ENCODE measurements at regions not wholly inside any gene's neighbourhood (a gene's known extent, or its start where the extent isn't known, plus 50 kb on each side); places are given as distances from the start of the nearest gene placed in this dataset.
"Not testable (repeated sequence)": the region's sequence is repeated elsewhere in the genome, so short reads cannot be mapped to it uniquely, and the experiment has no call there.

GRCh38 chrX:140163371-140164159, 198.2 kb upstream of the CXorf66 start:
- no peak for DNase-seq

DNA sequence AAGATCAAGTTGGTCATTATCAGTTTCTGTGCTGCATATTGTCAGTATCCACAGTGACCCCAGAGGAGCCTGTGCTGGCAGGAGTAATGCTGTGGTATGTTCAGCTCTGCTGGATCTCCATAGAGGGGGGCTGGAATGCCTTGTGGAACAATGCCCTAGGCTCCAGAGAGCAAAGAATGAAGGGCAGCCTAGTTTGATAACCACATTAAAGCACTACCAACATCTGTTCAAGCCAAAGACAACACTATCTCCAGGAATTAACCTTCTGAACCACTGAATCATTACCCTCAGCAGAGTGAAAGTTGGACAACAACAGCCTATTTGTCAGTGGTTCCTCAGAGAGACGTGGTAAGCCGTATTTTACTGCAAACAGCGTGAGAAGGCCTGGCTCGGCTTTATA, 192.3 kb upstream of the CXorf66 start:
- DNase-seq: no peak

DNA sequence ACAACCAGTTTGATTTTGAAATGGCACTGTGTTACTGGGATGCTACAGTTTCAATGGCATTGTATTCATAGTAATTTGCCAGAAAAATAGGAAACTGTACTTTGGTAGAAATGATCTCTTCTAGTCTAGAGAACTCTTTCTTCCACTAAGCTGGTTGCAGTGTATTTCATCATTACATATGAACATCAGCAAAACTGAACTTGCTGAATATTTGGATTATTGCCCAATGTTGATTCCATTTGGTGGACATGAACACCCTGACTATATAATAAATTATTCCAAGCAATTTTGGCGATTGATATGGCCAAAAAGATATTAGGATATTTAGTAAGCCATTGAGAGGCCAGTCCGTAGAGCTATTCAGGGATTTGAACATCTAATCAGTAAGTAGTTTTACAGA, 191.8 kb upstream of the CXorf66 start:
- DNase-seq: no peak

DNA sequence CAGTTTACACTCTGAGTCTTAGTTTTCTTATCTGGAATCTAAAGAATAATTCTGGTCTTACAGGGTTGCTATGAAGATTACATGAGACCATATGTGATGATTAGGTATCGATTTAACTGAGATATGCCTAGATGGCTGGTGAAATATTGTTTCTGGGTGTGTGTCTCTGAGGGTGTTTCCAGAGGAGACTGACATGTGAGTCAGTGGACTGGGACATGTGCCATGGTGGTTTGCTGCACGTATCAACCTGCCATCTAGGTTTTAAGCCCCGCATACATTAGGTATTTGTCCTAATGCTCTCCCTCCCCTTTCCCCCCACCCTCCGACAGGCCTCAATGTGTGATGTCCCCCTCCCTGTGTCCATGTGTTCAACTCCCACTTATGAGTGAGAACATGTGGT, 186.0 kb upstream of the CXorf66 start:
- no peak for DNase-seq

DNA sequence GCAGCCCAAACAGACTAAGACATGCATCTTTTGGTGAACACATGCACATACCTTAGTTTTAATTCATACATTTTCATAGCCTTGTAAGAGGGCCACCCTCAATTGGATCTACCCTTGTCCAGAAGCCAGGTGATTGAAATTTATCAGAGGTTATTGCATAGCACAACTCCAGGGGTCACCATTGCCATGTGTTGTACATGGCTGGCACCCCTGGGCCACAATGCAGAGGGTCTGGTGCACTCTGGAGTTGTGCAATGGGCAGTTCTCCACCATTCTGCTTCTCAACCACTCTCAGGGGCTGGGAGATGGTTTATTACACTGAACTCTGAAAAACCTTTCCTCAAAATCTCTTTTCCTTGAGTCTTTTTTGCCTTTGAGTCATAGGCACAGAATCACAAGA, 184.4 kb upstream of the CXorf66 start:
- DNase-seq: no peak

DNA sequence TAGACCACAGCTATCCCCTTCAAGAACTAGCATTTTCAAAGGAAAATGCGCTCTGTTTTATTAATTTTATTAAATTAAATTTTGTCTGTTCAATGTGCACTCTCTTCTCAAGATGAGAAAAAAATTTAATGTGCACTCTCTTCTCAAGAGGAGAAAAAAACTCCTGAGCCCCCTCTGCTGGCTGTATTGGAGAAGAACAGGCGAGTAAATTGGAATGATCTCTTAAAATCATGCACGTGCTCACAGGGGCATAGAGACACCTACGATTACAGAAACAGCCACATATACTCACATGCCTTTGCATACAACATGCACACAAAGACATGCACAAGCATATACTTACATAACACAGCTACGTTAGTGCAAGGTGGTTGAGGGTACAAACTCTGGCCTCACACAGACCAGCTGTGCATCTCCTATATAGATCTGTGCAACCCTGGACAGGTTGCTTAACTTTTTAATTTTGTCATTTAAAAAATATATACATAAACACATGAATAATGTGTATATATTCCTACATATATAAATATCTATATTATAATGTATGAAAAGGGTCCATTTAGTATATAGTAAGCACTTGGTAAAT, 176.2 kb upstream of the CXorf66 start:
- DNase-seq: peak; percentile 7 to 12

GRCh38 chrX:140138492-140138891, 173.2 kb upstream of the CXorf66 start:
- DNase-seq: not testable (repeated sequence)

GRCh38 chrX:140138065-140138464, 172.7 kb upstream of the CXorf66 start:
- DNase-seq: not testable (repeated sequence)

DNA sequence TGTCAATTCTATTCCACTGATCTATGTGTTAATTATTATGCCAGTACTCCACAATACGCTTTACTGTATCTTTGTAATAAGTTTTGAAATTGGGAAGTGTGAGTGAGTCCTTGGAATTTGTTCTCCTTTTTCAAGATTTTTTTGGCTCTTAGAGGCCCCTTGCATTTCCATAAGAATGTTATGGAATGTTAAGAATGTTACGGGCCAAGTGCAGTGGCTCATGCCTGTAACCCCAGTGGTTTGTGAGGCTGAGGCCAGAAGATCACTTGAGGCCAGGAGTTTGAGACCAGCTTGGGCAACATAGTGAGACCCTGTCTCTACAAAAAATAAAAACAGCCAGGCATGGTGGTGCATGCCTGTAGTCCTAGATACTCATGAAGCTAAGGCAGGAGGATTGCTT, 167.6 kb upstream of the CXorf66 start:
- no peak for DNase-seq

GRCh38 chrX:140123446-140123845, 158.1 kb upstream of the CXorf66 start:
- no peak for DNase-seq

DNA sequence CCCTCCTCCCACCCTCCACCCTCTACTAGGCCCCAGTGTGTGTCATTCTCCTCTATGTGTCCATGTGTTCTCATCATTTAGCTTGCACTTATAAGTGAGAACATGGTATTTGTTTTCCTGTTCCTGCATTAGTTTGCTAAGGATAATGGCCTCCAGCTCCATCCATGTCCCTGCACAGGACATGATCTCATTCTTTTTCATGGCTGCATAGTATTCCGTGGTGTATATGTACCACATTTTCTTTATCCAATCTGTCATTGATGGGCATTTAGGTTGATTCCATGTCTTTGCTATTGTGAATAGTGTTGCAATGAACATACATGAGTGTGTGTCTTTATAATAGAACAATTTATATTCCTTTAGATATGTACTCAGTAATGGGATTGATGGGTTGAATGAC, 148.7 kb upstream of the CXorf66 start:
- not testable (repeated sequence) for DNase-seq

DNA sequence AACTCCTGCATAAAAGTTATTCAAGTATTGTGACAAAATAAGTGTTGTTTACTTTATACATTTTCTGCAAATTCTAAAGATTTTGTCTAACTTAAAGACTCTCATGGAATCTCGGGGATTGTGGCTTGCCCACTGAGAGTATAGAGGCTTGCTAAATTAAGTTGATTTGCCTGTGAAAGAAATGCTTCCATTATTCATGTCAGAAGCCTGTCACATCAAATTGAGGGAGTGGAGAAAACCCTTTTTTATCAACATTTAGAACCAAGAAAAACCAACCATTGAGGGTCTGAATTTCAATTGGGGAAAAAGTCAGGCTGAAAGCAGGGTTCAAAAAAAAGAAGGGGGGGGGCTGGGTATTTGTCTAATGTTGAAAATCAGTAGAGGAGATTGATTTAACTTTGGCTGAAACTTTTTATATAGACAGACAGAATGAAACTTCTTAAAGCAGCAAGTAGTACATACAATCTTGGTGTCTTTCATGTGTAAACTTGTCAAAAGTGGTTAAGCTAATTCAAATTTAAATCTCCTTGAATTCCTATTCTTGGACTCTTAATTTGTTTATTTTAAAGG, 144.8 kb upstream of the CXorf66 start:
- no peak for DNase-seq

- no peak for DNase-seq
Measured at GRCh38 chrX:140104760-140105159, 139.4 kb upstream of the CXorf66 start.

- DNase-seq: no peak
Measured at GRCh38 chrX:140099221-140099620, 133.9 kb upstream of the CXorf66 start.

- DNase-seq: no peak
Measured at GRCh38 chrX:140092121-140092520, 126.8 kb upstream of the CXorf66 start.

GRCh38 chrX:140091125-140091886, 126.0 kb upstream of the CXorf66 start:
- DNase-seq: peak in 1 of 2 donors; percentile 12

- no peak for DNase-seq
Measured at GRCh38 chrX:140090800-140091124, 125.4 kb upstream of the CXorf66 start.

GRCh38 chrX:140088438-140088837, 123.1 kb upstream of the CXorf66 start:
- no peak for DNase-seq

DNA sequence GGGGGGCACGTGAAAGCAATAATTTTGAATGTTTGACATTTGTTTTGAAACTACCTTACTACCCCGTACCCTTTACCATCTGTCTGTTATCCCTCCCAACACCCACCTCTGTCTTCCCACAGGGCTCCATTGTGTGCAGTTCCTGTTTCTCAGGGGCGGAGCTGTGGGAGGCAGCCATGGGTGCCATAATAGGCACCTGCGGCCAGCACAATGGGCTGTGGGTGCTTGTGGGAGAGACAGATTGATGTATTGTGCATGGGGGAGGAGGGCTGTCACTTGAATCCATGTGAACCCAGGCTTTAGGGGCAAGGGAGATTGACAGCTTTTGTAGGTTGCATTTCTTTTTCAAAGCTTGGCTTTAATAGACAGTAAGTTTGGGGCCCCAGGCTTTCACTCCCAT, 122.6 kb upstream of the CXorf66 start:
- DNase-seq: no peak

GRCh38 chrX:140086691-140087090, 121.4 kb upstream of the CXorf66 start:
- no peak for DNase-seq

DNA sequence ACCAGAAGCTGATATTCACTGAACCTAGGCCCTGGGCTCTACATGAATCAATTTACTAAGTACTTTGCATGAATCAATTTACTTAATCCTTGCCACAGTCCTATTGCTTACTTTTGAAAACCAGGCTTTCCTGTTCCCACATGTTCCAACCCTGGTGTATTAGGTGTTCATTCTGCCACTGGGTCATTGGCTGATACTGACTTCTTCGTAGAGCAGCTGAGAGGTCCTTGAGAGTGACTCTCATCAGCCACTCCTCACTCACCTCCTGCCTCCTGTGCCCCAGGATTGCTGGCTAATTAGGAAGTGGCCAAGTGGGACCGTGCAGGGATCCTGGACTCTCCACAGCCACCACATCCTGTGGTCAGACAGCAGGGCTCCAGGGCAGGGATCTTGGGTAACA, 109.5 kb upstream of the CXorf66 start:
- not testable (repeated sequence) for DNase-seq

DNA sequence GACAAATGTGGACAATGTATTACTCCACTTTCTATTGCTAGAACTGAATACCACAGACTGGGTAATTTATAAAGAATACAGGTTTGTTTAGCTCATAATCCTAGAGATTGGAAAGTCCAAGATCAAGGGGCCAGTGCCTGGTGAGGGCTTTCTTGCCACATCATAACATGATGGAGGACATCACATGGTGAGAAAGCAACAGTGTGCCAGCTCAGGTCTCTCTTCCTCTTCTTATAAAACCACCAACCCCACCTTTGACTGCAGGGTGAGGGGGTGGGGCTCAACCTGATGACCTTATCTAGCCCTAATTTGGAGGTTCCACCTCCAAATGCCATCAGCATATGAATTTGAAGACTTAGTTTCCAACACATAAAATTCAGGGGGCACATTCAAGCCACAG, 105.7 kb upstream of the CXorf66 start:
- no peak for DNase-seq

GRCh38 chrX:140065961-140066662, 100.8 kb upstream of the CXorf66 start:
- DNase-seq: no peak

Data from hippocampal formation (tissue), 2 donors.